ENCODE measurements at regions not wholly inside any gene's neighbourhood (a gene's known extent, or its start where the extent isn't known, plus 50 kb on each side); places are given as distances from the start of the nearest gene placed in this dataset.

DNA sequence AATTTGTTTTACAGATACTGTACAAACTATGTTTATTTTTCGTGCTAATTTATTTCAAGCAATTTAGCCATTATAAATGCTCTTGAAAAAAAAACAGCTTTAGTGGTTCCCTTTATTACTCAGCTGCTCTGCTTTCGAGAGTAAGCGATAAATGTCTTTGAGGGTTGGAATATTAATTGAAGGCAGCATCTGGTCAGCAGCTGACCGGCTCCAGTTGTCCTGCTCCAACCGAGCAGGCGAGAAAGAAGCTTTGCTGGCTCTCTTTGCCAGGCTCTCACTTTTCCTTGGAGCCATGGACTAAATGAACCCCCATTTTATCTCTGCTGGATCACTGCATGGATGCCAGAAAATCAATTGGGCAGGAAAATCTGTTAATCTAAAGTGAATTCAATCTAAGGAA is 147.4 kb downstream of the LNPK start:
- 71 to 84% methylated on average over 6 of the region's 6 CpGs for WGBS, 2 donors
- peaks cover 0 to 35% (median 14%) of the 10 kb centered on the region in 4 donors for H3K4me1 ChIP-seq
- H3K4me3 ChIP-seq = no peak overlapping the region
- no peak for TF ChIP-seq EP300 (IDR thresholded peaks at IDR 0.05)
- TF ChIP-seq, protein P1, sequence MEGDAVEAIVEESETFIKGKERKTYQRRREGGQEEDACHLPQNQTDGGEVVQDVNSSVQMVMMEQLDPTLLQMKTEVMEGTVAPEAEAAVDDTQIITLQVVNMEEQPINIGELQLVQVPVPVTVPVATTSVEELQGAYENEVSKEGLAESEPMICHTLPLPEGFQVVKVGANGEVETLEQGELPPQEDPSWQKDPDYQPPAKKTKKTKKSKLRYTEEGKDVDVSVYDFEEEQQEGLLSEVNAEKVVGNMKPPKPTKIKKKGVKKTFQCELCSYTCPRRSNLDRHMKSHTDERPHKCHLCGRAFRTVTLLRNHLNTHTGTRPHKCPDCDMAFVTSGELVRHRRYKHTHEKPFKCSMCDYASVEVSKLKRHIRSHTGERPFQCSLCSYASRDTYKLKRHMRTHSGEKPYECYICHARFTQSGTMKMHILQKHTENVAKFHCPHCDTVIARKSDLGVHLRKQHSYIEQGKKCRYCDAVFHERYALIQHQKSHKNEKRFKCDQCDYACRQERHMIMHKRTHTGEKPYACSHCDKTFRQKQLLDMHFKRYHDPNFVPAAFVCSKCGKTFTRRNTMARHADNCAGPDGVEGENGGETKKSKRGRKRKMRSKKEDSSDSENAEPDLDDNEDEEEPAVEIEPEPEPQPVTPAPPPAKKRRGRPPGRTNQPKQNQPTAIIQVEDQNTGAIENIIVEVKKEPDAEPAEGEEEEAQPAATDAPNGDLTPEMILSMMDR (IDR thresholded peaks at IDR 0.05) = no peak
- TF ChIP-seq POLR2A (IDR thresholded peaks at IDR 0.05) = no peak
- no peak for TF ChIP-seq POLR2AphosphoS5 (IDR thresholded peaks at IDR 0.05)
- no peak for DNase-seq
- no peaks in the 10 kb centered on the region for H3K27me3 ChIP-seq
- no peaks in the 10 kb centered on the region for H3K9me3 ChIP-seq
- H3K36me3 ChIP-seq = no peaks in the 10 kb centered on the region
- H3K27ac ChIP-seq = peak overlapping the region in 1 of 4 donors; percentile 78
- intact Hi-C loops (cut with DNase I) = loop anchor here (5.0 to 10.0 kb wide), 3 partner anchors 52 to 223 kb away; no protein-coding TSS in a partner anchor

DNA sequence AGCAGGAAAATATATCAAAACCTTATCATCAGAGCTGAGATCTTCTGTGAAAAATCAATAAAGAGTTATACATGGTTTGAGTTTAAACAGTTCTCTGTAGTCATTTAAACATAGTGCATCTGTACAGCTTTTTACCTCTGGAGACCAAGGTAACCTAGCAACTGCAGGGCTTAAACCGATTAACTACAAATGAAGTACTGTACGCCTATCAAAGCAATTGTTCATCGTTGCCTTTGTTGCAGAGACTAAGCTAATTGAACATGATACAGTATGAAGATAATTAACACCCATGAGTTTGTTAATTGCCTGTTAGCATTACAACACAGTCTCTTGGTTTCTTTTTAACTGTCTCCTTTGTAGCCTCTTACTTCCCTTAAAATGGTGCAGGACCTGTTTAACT is 147.9 kb downstream of the LNPK start:
- H3K36me3 ChIP-seq = no peaks in the 10 kb centered on the region
- TF ChIP-seq POLR2A (IDR thresholded peaks at IDR 0.05) (no peak), POLR2AphosphoS5 (IDR thresholded peaks at IDR 0.05) (peak in 1 of 4 donors; percentile 22)
- peaks cover 0 to 35% (median 14%) of the 10 kb centered on the region in 4 donors for H3K4me1 ChIP-seq
- 73 to 82% methylated on average over 3 of the region's 3 CpGs for WGBS, 2 donors
- no peak overlapping the region for H3K27ac ChIP-seq
- no peaks in the 10 kb centered on the region for H3K27me3 ChIP-seq
- no peak overlapping the region for H3K4me3 ChIP-seq
- DNase-seq = no peak
- no peaks in the 10 kb centered on the region for H3K9me3 ChIP-seq
- intact Hi-C loops (cut with DNase I) = loop anchor here (5.0 to 10.0 kb wide), 2 partner anchors 52 to 81 kb away; no protein-coding TSS in a partner anchor

DNA sequence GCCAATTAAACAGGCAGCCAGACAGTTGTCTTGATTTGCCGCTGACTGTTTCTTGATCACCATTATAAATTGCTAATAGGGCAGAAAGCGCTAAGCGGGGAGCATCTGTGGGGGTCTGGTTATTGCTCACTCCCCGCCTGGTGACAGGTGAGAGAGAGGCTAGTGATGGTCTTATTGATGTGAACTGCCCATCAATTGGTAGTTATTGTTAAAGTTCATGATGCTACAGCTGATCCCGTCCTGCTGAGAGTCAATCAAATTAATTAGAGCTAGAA is 148.5 kb downstream of the LNPK start:
- TF ChIP-seq, protein P1 (IDR thresholded peaks at IDR 0.05) = no peak
- no peak for TF ChIP-seq POLR2AphosphoS5 (IDR thresholded peaks at IDR 0.05)
- peaks cover 0 to 35% (median 14%) of the 10 kb centered on the region in 4 donors for H3K4me1 ChIP-seq
- WGBS, 2 donors = 92% methylated on average over 5 of the region's 5 CpGs
- intact Hi-C loops (cut with DNase I) = loop anchor here (5.0 to 10.0 kb wide), 2 partner anchors 51 to 81 kb away; no protein-coding TSS in a partner anchor
- no peak overlapping the region for H3K4me3 ChIP-seq
- no peaks in the 10 kb centered on the region for H3K9me3 ChIP-seq
- DNase-seq = no peak
- H3K36me3 ChIP-seq = no peaks in the 10 kb centered on the region
- H3K27ac ChIP-seq = no peak overlapping the region
- H3K27me3 ChIP-seq = no peaks in the 10 kb centered on the region

DNA sequence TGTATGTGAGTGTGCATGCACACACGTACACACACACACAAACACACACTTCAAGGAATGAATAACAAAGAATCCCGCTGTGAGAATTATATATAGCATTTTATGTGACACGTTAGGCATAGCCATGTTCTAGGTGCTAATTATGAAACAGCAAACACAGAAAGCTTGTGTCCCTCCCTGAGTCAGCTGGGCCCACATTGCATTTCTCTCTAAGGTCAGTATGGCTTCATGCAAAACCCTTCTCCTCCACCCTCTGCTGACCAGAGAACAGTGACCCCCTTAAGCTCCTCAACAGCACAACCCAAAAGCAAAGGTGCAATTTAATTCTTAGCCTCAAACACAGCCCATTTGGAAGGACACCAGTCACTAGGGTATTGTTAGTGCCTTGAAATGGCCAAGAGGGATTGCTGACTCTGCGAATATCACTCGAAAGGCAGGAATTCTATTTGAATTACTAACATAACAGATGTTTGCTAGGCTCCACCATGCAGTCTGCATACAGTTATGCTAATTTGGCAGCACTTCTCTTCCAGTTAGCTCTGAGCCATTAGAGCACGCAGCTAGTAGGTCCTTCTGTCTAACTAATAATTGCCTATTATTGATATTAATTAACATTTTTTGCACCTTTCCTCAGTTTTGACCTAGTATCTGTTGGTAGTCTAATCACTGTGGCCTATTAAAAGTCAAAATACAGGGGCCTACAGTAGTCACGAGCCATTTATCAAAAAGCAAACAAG is 149.0 kb downstream of the LNPK start:
- DNase-seq = no peak
- Histone ChIP-seq H3K9me3 (no peaks in the 10 kb centered on the region), H3K36me3 (no peaks in the 10 kb centered on the region), H3K4me1 (peaks cover 0 to 35% (median 14%) of the 10 kb centered on the region in 4 donors), H3K27ac (no peak overlapping the region), H3K4me3 (no peak overlapping the region), H3K27me3 (no peaks in the 10 kb centered on the region)
- TF ChIP-seq POLR2A (IDR thresholded peaks at IDR 0.05) (no peak), EP300 (IDR thresholded peaks at IDR 0.05) (no peak), POLR2AphosphoS5 (IDR thresholded peaks at IDR 0.05) (no peak)
- TF ChIP-seq, protein P1 (IDR thresholded peaks at IDR 0.05) = no peak
- 82 to 86% methylated on average over 7 of the region's 7 CpGs for WGBS, 2 donors
- intact Hi-C loops (cut with DNase I) = loop anchor here (5.0 to 10.0 kb wide), 2 partner anchors 51 to 82 kb away; no protein-coding TSS in a partner anchor

DNA sequence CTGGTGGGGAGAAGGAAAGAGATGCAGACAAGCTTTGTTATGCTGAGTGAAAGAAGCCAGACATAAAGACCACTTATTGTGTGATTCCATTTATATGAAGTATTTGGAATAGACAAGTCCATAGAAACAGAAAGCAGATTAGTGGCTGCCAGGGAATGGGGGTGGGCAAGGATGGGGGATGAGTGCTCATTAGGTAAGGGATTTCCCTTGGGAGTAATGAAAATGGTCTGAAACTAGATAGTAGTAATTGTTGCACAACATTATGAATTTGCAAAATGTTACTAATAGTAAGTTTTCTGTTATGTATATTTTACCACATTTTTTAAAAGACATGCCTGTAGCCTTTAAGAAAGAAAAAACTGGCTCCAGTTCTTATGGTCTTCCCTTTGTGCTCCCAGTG is 154.9 kb downstream of the LNPK start:
- Histone ChIP-seq H3K27me3 (no peaks in the 10 kb centered on the region), H3K36me3 (no peaks in the 10 kb centered on the region), H3K4me1 (peaks cover 0 to 19% (median 7%) of the 10 kb centered on the region in 4 donors), H3K27ac (no peak overlapping the region), H3K9me3 (no peaks in the 10 kb centered on the region), H3K4me3 (no peak overlapping the region)
- TF ChIP-seq EP300 (IDR thresholded peaks at IDR 0.05) = no peak
- no peak for TF ChIP-seq POLR2AphosphoS5 (IDR thresholded peaks at IDR 0.05)
- no peak for TF ChIP-seq POLR2A (IDR thresholded peaks at IDR 0.05)
- TF ChIP-seq, protein P1 (IDR thresholded peaks at IDR 0.05) = no peak
- intact Hi-C loops (cut with DNase I) = no loop called here
- DNase-seq = no peak
